MG63 (cell line): ENCODE measurements at regions not wholly inside any gene's neighbourhood (a gene's known extent, or its start where the extent isn't known, plus 50 kb on each side); places are given as distances from the start of the nearest gene placed in this dataset.

Experiments
- DNase-seq: peaks from one replicate; pipeline ENCODE4 v3.0.0-alpha.2; 2020
- H3K27me3 ChIP-seq: fragments of 250-450 bp; sonication (Bioruptor Pico); 2 replicates; pipeline ENCODE4 v1.5.1; 2020; ENCODE audit warnings: mild to moderate bottlenecking, moderate library complexity
- H3K36me3 ChIP-seq: fragments of 250-450 bp; sonication (Bioruptor Pico); 2 replicates; pipeline ENCODE4 v1.5.1; 2020; ENCODE audit warnings: mild to moderate bottlenecking, moderate library complexity
- H3K4me3 ChIP-seq: fragments of 250-450 bp; sonication (Bioruptor Pico); 2 replicates; pipeline ENCODE4 v1.5.1; 2020; ENCODE audit warnings: mild to moderate bottlenecking, moderate library complexity
- H3K9me3 ChIP-seq: fragments of 250-450 bp; sonication (Bioruptor Pico); 2 replicates; pipeline ENCODE4 v1.5.1; 2020; ENCODE audit warnings: mild to moderate bottlenecking, moderate library complexity

- DNase-seq = no peak
- H3K36me3 ChIP-seq = no peaks in the 10 kb centered on the region
- H3K4me3 ChIP-seq = no peak overlapping the region
- H3K27me3 ChIP-seq = no peaks in the 10 kb centered on the region
- H3K9me3 ChIP-seq = peaks cover 15% of the 10 kb centered on the region
These were observed 74.3 kb upstream of the FAM20C start for GRCh38 chr7:117836-118614.

GRCh38 chr7:118615-119391, 73.6 kb upstream of the FAM20C start:
- Histone ChIP-seq H3K9me3 (peaks cover 9% of the 10 kb centered on the region), H3K27me3 (no peaks in the 10 kb centered on the region), H3K36me3 (no peaks in the 10 kb centered on the region), H3K4me3 (no peak overlapping the region)
- no peak for DNase-seq

- no peak for DNase-seq
- H3K36me3 ChIP-seq = no peaks in the 10 kb centered on the region
- H3K4me3 ChIP-seq = no peak overlapping the region
- no peaks in the 10 kb centered on the region for H3K27me3 ChIP-seq
- H3K9me3 ChIP-seq = peaks cover 4% of the 10 kb centered on the region; the same call in 1 of the 2 replicates
These were observed 72.8 kb upstream of the FAM20C start for GRCh38 chr7:119392-120163.

- H3K27me3 ChIP-seq = no peaks in the 10 kb centered on the region
- no peak overlapping the region for H3K4me3 ChIP-seq
- DNase-seq = no peak
- no peaks in the 10 kb centered on the region for H3K9me3 ChIP-seq
- H3K36me3 ChIP-seq = no peaks in the 10 kb centered on the region
These were observed 72.0 kb upstream of the FAM20C start for GRCh38 chr7:120164-120991.

GRCh38 chr7:121002-121785, 71.2 kb upstream of the FAM20C start:
- Histone ChIP-seq H3K27me3 (no peaks in the 10 kb centered on the region), H3K9me3 (no peaks in the 10 kb centered on the region)
- no peak for DNase-seq

GRCh38 chr7:123237-123636, 69.1 kb upstream of the FAM20C start:
- H3K36me3 ChIP-seq = no peaks in the 10 kb centered on the region
- no peaks in the 10 kb centered on the region for H3K27me3 ChIP-seq
- H3K9me3 ChIP-seq = no peaks in the 10 kb centered on the region
- H3K4me3 ChIP-seq = no peak overlapping the region
- no peak for DNase-seq

More at GRCh38 chr7:121002-121785, 71.2 kb upstream of the FAM20C start:
- Histone ChIP-seq H3K4me3 (no peak overlapping the region), H3K36me3 (no peaks in the 10 kb centered on the region)

GRCh38 chr7:124130-124949, 68.0 kb upstream of the FAM20C start:
- Histone ChIP-seq H3K9me3 (no peaks in the 10 kb centered on the region), H3K36me3 (no peaks in the 10 kb centered on the region), H3K27me3 (no peaks in the 10 kb centered on the region), H3K4me3 (no peak overlapping the region)
- no peak for DNase-seq

GRCh38 chr7:125061-125475, 67.3 kb upstream of the FAM20C start:
- DNase-seq = no peak
- no peak overlapping the region for H3K4me3 ChIP-seq
- no peaks in the 10 kb centered on the region for H3K27me3 ChIP-seq
- no peaks in the 10 kb centered on the region for H3K36me3 ChIP-seq
- H3K9me3 ChIP-seq = no peaks in the 10 kb centered on the region

GRCh38 chr7:125661-126060, 66.7 kb upstream of the FAM20C start:
- H3K36me3 ChIP-seq = no peaks in the 10 kb centered on the region
- DNase-seq = no peak
- no peak overlapping the region for H3K4me3 ChIP-seq
- no peaks in the 10 kb centered on the region for H3K27me3 ChIP-seq
- no peaks in the 10 kb centered on the region for H3K9me3 ChIP-seq

- H3K36me3 ChIP-seq = no peaks in the 10 kb centered on the region
These were observed 66.0 kb upstream of the FAM20C start for GRCh38 chr7:126368-126767.

GRCh38 chr7:127064-127598, 65.2 kb upstream of the FAM20C start:
- Histone ChIP-seq H3K36me3 (no peaks in the 10 kb centered on the region), H3K27me3 (no peaks in the 10 kb centered on the region), H3K4me3 (no peak overlapping the region), H3K9me3 (no peaks in the 10 kb centered on the region)
- no peak for DNase-seq

More at GRCh38 chr7:126368-126767, 66.0 kb upstream of the FAM20C start:
- no peak overlapping the region for H3K4me3 ChIP-seq
- no peak for DNase-seq
- H3K9me3 ChIP-seq = no peaks in the 10 kb centered on the region
- H3K27me3 ChIP-seq = no peaks in the 10 kb centered on the region

GRCh38 chr7:128171-129080, 63.9 kb upstream of the FAM20C start:
- no peak for DNase-seq
- no peaks in the 10 kb centered on the region for H3K36me3 ChIP-seq
- H3K4me3 ChIP-seq = no peak overlapping the region
- no peaks in the 10 kb centered on the region for H3K27me3 ChIP-seq
- no peaks in the 10 kb centered on the region for H3K9me3 ChIP-seq

- Histone ChIP-seq H3K27me3 (no peaks in the 10 kb centered on the region), H3K36me3 (no peaks in the 10 kb centered on the region), H3K4me3 (no peak overlapping the region), H3K9me3 (no peaks in the 10 kb centered on the region)
- DNase-seq = no peak
These were observed 62.8 kb upstream of the FAM20C start for GRCh38 chr7:129366-130221.
